A673 (cell line): ENCODE measurements at regions not wholly inside any gene's neighbourhood (a gene's known extent, or its start where the extent isn't known, plus 50 kb on each side); places are given as distances from the start of the nearest gene placed in this dataset.

ENCODE experiments used
- BruUV-seq: library from RNA; stranded (reverse); fragments of 400-500 nt; replicated peaks from 2 replicates; lab custom pipeline; 2021; lab: Mats Ljungman, UMichigan
- CTCF ChIA-PET: fragments of 300-600 bp; sonication (Branson Sonifier 250); formaldehyde crosslinking; loops from one replicate; lab custom pipeline; 2022; ENCODE audit warnings: antibody characterized with exemption; lab: Charles Lee
- POLR2A ChIA-PET: fragments of 300-600 bp; sonication (Branson Sonifier 250); formaldehyde crosslinking; loops from one replicate; lab custom pipeline; 2022; ENCODE audit warnings: antibody characterized with exemption; ENCODE audit not compliant: low non-redundant PET; lab: Charles Lee
- DNase-seq: peaks from one replicate; pipeline ENCODE4 v3.0.0-alpha.2; 2015; ENCODE audit warnings: low spot score
- H3K27ac ChIP-seq: fragments of 200-600 bp; sonication (generic); 2 replicates; pipeline ENCODE4 v1.5.1; 2016; ENCODE audit warnings: mixed run types, low read depth, mild to moderate bottlenecking, mixed read lengths, antibody characterized with exemption, low read length; ENCODE audit not compliant: poor library complexity, severe bottlenecking
- H3K27me3 ChIP-seq: fragments of 200-600 bp; sonication (generic); replicated peaks from 2 replicates; pipeline ENCODE4 v1.6.1; 2017; ENCODE audit warnings: mixed run types, low read depth, mild to moderate bottlenecking, mixed read lengths, antibody characterized with exemption, low read length; ENCODE audit not compliant: insufficient read depth, poor library complexity
- H3K36me3 ChIP-seq: fragments of 200-600 bp; sonication (generic); 2 replicates; pipeline ENCODE4 v1.6.1; 2016; ENCODE audit warnings: mixed run types, mild to moderate bottlenecking, mixed read lengths, antibody characterized with exemption, low read length; ENCODE audit not compliant: insufficient read depth, poor library complexity, severe bottlenecking
- H3K4me1 ChIP-seq: fragments of 200-600 bp; sonication (generic); 2 replicates; pipeline ENCODE4 v1.6.1; 2017; ENCODE audit warnings: mixed run types, mild to moderate bottlenecking, mixed read lengths, antibody characterized with exemption, low read length; ENCODE audit not compliant: insufficient read depth, poor library complexity, severe bottlenecking
- H3K4me3 ChIP-seq: fragments of 200-600 bp; sonication (generic); 2 replicates; pipeline ENCODE4 v1.5.1; 2016; ENCODE audit warnings: low read depth, mixed run types, mild to moderate bottlenecking, mixed read lengths, low read length; ENCODE audit not compliant: poor library complexity, severe bottlenecking
- H3K9me3 ChIP-seq: fragments of 200-600 bp; sonication (generic); 2 replicates; pipeline ENCODE4 v1.6.1; 2016; ENCODE audit warnings: mixed run types, low read depth, mild to moderate bottlenecking, mixed read lengths, antibody characterized with exemption, low read length; ENCODE audit not compliant: poor library complexity, severe bottlenecking
- CTCF ChIP-seq: fragments of 300-800, 200-600 bp; sonication (generic); conservative IDR thresholded peaks from 2 replicates; pipeline ENCODE4 v1.5.1; 2017; ENCODE audit warnings: low read depth, mild to moderate bottlenecking, antibody characterized with exemption, low read length, moderate library complexity, mixed read lengths
- EZH2 ChIP-seq: fragments of 200-600 bp; sonication (generic); IDR thresholded peaks from 2 replicates; pipeline ENCODE4 v1.6.1; 2017; ENCODE audit warnings: borderline replicate concordance, low read depth, mild to moderate bottlenecking, mixed read lengths, antibody characterized with exemption, low read length; ENCODE audit not compliant: poor library complexity, severe bottlenecking
- intact Hi-C: fragments of 100-400 bp; cut with micrococcal nuclease; formaldehyde crosslinking; loops from one replicate; pipeline ENCODE4 v1.10.0; 2022; ENCODE audit not compliant: unreplicated experiment

GRCh38 chr2:60296219-60296955, 257.1 kb downstream of the BCL11A start:
- no peak overlapping the region for H3K4me3 ChIP-seq
- CTCF ChIA-PET: no interaction called here
- no TSS peak for BruUV-seq
- intact Hi-C loops: no loop called here
- peaks cover 6% of the 10 kb centered on the region for H3K27me3 ChIP-seq
- no peaks in the 10 kb centered on the region for H3K9me3 ChIP-seq
- H3K27ac ChIP-seq: no peak overlapping the region
- POLR2A ChIA-PET: no interaction called here
- TF ChIP-seq EZH2 (no peak), CTCF (no peak)
- H3K4me1 ChIP-seq: no peaks in the 10 kb centered on the region
- no peaks in the 10 kb centered on the region for H3K36me3 ChIP-seq
- no peak for DNase-seq

GRCh38 chr2:60295636-60295962, 257.9 kb downstream of the BCL11A start:
- H3K36me3 ChIP-seq: no peaks in the 10 kb centered on the region
- DNase-seq: no peak
- no TSS peak for BruUV-seq
- intact Hi-C loops: no loop called here
- POLR2A ChIA-PET: no interaction called here
- H3K9me3 ChIP-seq: no peaks in the 10 kb centered on the region
- TF ChIP-seq EZH2: no peak
- no peak for TF ChIP-seq CTCF
- no peak overlapping the region for H3K4me3 ChIP-seq
- H3K4me1 ChIP-seq: no peaks in the 10 kb centered on the region
- CTCF ChIA-PET: no interaction called here
- no peak overlapping the region for H3K27ac ChIP-seq
- peaks cover 6% of the 10 kb centered on the region for H3K27me3 ChIP-seq

GRCh38 chr2:60294901-60295635, 258.4 kb downstream of the BCL11A start:
- no peaks in the 10 kb centered on the region for H3K4me1 ChIP-seq
- ChIA-PET CTCF (no interaction called here), POLR2A (no interaction called here)
- no peak for DNase-seq
- TF ChIP-seq EZH2 (no peak), CTCF (no peak)
- H3K9me3 ChIP-seq: no peaks in the 10 kb centered on the region
- no peaks in the 10 kb centered on the region for H3K36me3 ChIP-seq
- no TSS peak for BruUV-seq
- no peak overlapping the region for H3K27ac ChIP-seq
- intact Hi-C loops: no loop called here
- H3K4me3 ChIP-seq: no peak overlapping the region
- H3K27me3 ChIP-seq: peaks cover 6% of the 10 kb centered on the region
